HG03457 (cell line): ENCODE measurements at regions not wholly inside any gene's neighbourhood (a gene's known extent, or its start where the extent isn't known, plus 50 kb on each side); places are given as distances from the start of the nearest gene placed in this dataset.

Source experiments
- ATAC-seq: cut with Tn5 transposase; IDR thresholded peaks from one replicate; pipeline ENCODE4 v1.9.1; 2021; ENCODE audit warnings: moderate number of reproducible peaks; ENCODE audit not compliant: unreplicated experiment

GRCh38 chr18:77439888-77440287, 190.2 kb downstream of the GALR1 start:
- ATAC-seq: no peak

GRCh38 chr18:77442393-77442792, 192.7 kb downstream of the GALR1 start:
- no peak for ATAC-seq

GRCh38 chr18:77444385-77444784, 194.7 kb downstream of the GALR1 start:
- no peak for ATAC-seq

GRCh38 chr18:77448046-77448445, 198.4 kb downstream of the GALR1 start:
- no peak for ATAC-seq

GRCh38 chr18:77455004-77455403, 205.4 kb downstream of the GALR1 start:
- ATAC-seq: no peak

- no peak for ATAC-seq
These were observed 208.0 kb downstream of the GALR1 start for GRCh38 chr18:77457681-77458080.

- no peak for ATAC-seq
These were observed 211.5 kb downstream of the GALR1 start for GRCh38 chr18:77461062-77461688.

- no peak for ATAC-seq
These were observed 215.3 kb downstream of the GALR1 start for GRCh38 chr18:77464917-77465316.

GRCh38 chr18:77466890-77467289, 217.2 kb downstream of the GALR1 start:
- no peak for ATAC-seq

- ATAC-seq: no peak
These were observed 219.5 kb downstream of the GALR1 start for GRCh38 chr18:77469131-77469530.

GRCh38 chr18:77470569-77471413, 221.1 kb downstream of the GALR1 start:
- ATAC-seq: no peak

GRCh38 chr18:77472509-77472908, 222.9 kb downstream of the GALR1 start:
- no peak for ATAC-seq

GRCh38 chr18:77478646-77479442, 229.2 kb downstream of the GALR1 start:
- no peak for ATAC-seq

GRCh38 chr18:77481541-77481940, 231.9 kb downstream of the GALR1 start:
- no peak for ATAC-seq

- ATAC-seq: no peak
These were observed 232.8 kb downstream of the GALR1 start for GRCh38 chr18:77482190-77483085.

GRCh38 chr18:77486985-77487384, 237.3 kb downstream of the GALR1 start:
- no peak for ATAC-seq

- no peak for ATAC-seq
These were observed 238.5 kb downstream of the GALR1 start for GRCh38 chr18:77487951-77488740.

- no peak for ATAC-seq
These were observed 245.4 kb downstream of the GALR1 start for GRCh38 chr18:77495079-77495478.

- ATAC-seq: no peak
These were observed 246.5 kb downstream of the GALR1 start for GRCh38 chr18:77495982-77496690.
